HEK293 (cell line): ENCODE measurements at regions not wholly inside any gene's neighbourhood (a gene's known extent, or its start where the extent isn't known, plus 50 kb on each side); places are given as distances from the start of the nearest gene placed in this dataset.

Experiments
- KLF8 ChIP-seq: fragments of 450-650 bp; formaldehyde crosslinking; IDR thresholded peaks from 2 replicates; pipeline ENCODE4 v1.5.1; 2016; ENCODE audit warnings: missing biosample characterization, missing genetic modification characterization
- ZBTB26 ChIP-seq: fragments of 450-650 bp; formaldehyde crosslinking; optimal IDR thresholded peaks from 2 replicates; pipeline ENCODE3; 2016; ENCODE audit warnings: missing biosample characterization, mild to moderate bottlenecking, missing genetic modification characterization
- ZNF274 ChIP-seq, 2 experiments: fragments of 200-500 bp in 1 of 2; fragments of 450-650 bp in 1 of 2; sonication (Bioruptor generic) in 1 of 2; formaldehyde crosslinking in 1 of 2; IDR thresholded peaks; 2 replicates each; pipeline versions ENCODE4 v1.5.1 to v1.6.1; 2014 to 2016; ENCODE audit warnings: borderline replicate concordance in 1 of 2, inconsistent platforms in 1 of 2, low read length in 1 of 2, missing biosample characterization in 1 of 2, missing genetic modification characterization in 1 of 2
- ZNF558 ChIP-seq: fragments of 450-650 bp; formaldehyde crosslinking; IDR thresholded peaks from 2 replicates; pipeline ENCODE4 v1.5.1; 2016; ENCODE audit warnings: missing biosample characterization, missing genetic modification characterization
- ZNF561 ChIP-seq: fragments of 450-650 bp; IDR thresholded peaks from 2 replicates; pipeline ENCODE4 v1.5.1; 2018; ENCODE audit warnings: missing biosample characterization, missing genetic modification characterization, borderline replicate concordance
- ZNF76 ChIP-seq: fragments of 450-650 bp; formaldehyde crosslinking; IDR thresholded peaks from 2 replicates; pipeline ENCODE4; 2016; ENCODE audit warnings: low read depth, missing biosample characterization, missing genetic modification characterization, borderline replicate concordance
- ZSCAN30 ChIP-seq: fragments of 450-650 bp; IDR thresholded peaks from 2 replicates; pipeline ENCODE4 v1.5.1; 2018; ENCODE audit warnings: missing biosample characterization, mild to moderate bottlenecking, missing genetic modification characterization, moderate library complexity
- TF ChIP-seq, protein P1 (sequence below): fragments of 450-650 bp; formaldehyde crosslinking; IDR thresholded peaks from 2 replicates; pipeline ENCODE4 v1.5.1; 2016; ENCODE audit warnings: missing biosample characterization, missing genetic modification characterization
- TF ChIP-seq, protein P2 (sequence below): fragments of 450-650 bp; formaldehyde crosslinking; IDR thresholded peaks from 2 replicates; pipeline ENCODE4 v1.5.1; 2016; ENCODE audit warnings: missing biosample characterization, missing genetic modification characterization
- TF ChIP-seq, protein P3 (sequence below): fragments of 450-650 bp; formaldehyde crosslinking; IDR thresholded peaks from 2 replicates; pipeline ENCODE4 v1.5.1; 2016; ENCODE audit warnings: missing biosample characterization, missing genetic modification characterization
- TF ChIP-seq, protein P4 (sequence below): IDR thresholded peaks from 2 replicates; pipeline ENCODE4 v1.6.1; 2011; ENCODE audit warnings: mild to moderate bottlenecking, low read depth, low read length, borderline replicate concordance

DNA sequence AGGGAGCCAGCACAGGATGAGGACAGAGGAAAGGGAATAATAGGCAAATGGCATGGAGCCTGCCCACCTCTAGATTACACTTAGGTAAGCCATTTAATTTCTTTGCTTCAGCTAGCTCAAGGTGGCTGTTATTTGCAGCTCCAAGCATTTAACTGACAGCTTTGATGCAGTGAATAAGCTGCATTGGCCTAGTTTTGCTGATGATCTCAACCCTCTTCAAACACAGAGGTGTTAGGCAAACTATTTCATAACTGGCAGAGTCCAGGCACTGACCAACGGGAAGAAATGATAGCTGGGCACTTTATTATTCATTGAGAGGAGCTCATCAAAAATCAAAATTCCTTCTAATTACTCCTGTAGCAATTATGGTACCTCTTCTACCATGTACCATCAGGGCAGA lies 317.4 kb downstream of the BMPER start:
- TF ChIP-seq, protein P1, sequence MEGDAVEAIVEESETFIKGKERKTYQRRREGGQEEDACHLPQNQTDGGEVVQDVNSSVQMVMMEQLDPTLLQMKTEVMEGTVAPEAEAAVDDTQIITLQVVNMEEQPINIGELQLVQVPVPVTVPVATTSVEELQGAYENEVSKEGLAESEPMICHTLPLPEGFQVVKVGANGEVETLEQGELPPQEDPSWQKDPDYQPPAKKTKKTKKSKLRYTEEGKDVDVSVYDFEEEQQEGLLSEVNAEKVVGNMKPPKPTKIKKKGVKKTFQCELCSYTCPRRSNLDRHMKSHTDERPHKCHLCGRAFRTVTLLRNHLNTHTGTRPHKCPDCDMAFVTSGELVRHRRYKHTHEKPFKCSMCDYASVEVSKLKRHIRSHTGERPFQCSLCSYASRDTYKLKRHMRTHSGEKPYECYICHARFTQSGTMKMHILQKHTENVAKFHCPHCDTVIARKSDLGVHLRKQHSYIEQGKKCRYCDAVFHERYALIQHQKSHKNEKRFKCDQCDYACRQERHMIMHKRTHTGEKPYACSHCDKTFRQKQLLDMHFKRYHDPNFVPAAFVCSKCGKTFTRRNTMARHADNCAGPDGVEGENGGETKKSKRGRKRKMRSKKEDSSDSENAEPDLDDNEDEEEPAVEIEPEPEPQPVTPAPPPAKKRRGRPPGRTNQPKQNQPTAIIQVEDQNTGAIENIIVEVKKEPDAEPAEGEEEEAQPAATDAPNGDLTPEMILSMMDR (tag by site-specific recombination) = no peak
- no peak for TF ChIP-seq ZNF561 (tag by site-specific recombination)
- no peak for TF ChIP-seq ZNF76 (tag by site-specific recombination)
- TF ChIP-seq, protein P2, sequence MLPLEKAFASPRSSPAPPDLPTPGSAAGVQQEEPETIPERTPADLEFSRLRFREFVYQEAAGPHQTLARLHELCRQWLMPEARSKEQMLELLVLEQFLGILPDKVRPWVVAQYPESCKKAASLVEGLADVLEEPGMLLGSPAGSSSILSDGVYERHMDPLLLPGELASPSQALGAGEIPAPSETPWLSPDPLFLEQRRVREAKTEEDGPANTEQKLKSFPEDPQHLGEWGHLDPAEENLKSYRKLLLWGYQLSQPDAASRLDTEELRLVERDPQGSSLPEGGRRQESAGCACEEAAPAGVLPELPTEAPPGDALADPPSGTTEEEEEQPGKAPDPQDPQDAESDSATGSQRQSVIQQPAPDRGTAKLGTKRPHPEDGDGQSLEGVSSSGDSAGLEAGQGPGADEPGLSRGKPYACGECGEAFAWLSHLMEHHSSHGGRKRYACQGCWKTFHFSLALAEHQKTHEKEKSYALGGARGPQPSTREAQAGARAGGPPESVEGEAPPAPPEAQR (tag by site-specific recombination) = no peak
- TF ChIP-seq ZSCAN30 (tag by site-specific recombination) = no peak
- TF ChIP-seq ZNF558 = no peak
- no peak for TF ChIP-seq KLF8 (tag by site-specific recombination)
- TF ChIP-seq, protein P3, sequence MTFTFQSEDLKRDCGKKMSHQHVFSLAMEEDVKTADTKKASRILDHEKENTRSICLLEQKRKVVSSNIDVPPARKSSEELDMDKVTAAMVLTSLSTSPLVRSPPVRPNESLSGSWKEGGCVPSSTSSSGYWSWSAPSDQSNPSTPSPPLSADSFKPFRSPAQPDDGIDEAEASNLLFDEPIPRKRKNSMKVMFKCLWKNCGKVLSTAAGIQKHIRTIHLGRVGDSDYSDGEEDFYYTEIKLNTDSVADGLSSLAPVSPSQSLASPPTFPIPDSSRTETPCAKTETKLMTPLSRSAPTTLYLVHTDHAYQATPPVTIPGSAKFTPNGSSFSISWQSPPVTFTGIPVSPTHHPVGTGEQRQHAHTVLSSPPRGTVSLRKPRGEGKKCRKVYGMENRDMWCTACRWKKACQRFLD (tag by site-specific recombination) = no peak
- TF ChIP-seq, protein P4, sequence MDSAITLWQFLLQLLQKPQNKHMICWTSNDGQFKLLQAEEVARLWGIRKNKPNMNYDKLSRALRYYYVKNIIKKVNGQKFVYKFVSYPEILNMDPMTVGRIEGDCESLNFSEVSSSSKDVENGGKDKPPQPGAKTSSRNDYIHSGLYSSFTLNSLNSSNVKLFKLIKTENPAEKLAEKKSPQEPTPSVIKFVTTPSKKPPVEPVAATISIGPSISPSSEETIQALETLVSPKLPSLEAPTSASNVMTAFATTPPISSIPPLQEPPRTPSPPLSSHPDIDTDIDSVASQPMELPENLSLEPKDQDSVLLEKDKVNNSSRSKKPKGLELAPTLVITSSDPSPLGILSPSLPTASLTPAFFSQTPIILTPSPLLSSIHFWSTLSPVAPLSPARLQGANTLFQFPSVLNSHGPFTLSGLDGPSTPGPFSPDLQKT = no peak
- TF ChIP-seq ZNF274 (IDR thresholded peaks at IDR 0.05; ENCODE audit: low read length) = no peak
- no peak for TF ChIP-seq ZNF274 (tag by site-specific recombination; IDR thresholded peaks at IDR 0.05; ENCODE audit: borderline replicate concordance)
- TF ChIP-seq ZBTB26 = no peak
